HG02981 (cell line): ENCODE measurements at regions not wholly inside any gene's neighbourhood (a gene's known extent, or its start where the extent isn't known, plus 50 kb on each side); places are given as distances from the start of the nearest gene placed in this dataset.
"Not testable (repeated sequence)": the region's sequence is repeated elsewhere in the genome, so short reads cannot be mapped to it uniquely, and the experiment has no call there.

ENCODE experiments used
- ATAC-seq: cut with Tn5 transposase; IDR thresholded peaks from one replicate; pipeline ENCODE4 v1.9.1; 2021; ENCODE audit warnings: mild to moderate bottlenecking, moderate library complexity; ENCODE audit not compliant: unreplicated experiment

GRCh38 chr3:19825193-19825592 lies 108.8 kb downstream of the EFHB start:
- ATAC-seq, result no peak

GRCh38 chr3:19822805-19823204 lies 111.2 kb downstream of the EFHB start:
- no peak for ATAC-seq

GRCh38 chr3:19816631-19817030 lies 117.4 kb downstream of the EFHB start:
- no peak for ATAC-seq

- ATAC-seq, result no peak
Measured at GRCh38 chr3:19815805-19816204, 118.2 kb downstream of the EFHB start.

GRCh38 chr3:19813743-19814142 lies 120.3 kb downstream of the EFHB start:
- ATAC-seq, result not testable (repeated sequence)

GRCh38 chr3:19811689-19812088 lies 122.3 kb downstream of the EFHB start:
- ATAC-seq, result no peak

- no peak for ATAC-seq
Measured at GRCh38 chr3:19808834-19809233, 125.2 kb downstream of the EFHB start.

- ATAC-seq, result no peak
Measured at GRCh38 chr3:19799887-19800286, 134.1 kb downstream of the EFHB start.

GRCh38 chr3:19799115-19799514 lies 134.9 kb downstream of the EFHB start:
- ATAC-seq, result no peak

- no peak for ATAC-seq
Measured at GRCh38 chr3:19798324-19798723, 135.7 kb downstream of the EFHB start.

- no peak for ATAC-seq
Measured at GRCh38 chr3:19792388-19792787, 141.6 kb downstream of the EFHB start.

- no peak for ATAC-seq
Measured at GRCh38 chr3:19775765-19776164, 158.3 kb downstream of the EFHB start.

GRCh38 chr3:19769694-19770093 lies 164.3 kb downstream of the EFHB start:
- ATAC-seq, result peak; percentile 77

- no peak for ATAC-seq
Measured at GRCh38 chr3:19765954-19766353, 168.1 kb downstream of the EFHB start.

GRCh38 chr3:19757773-19758172 lies 176.2 kb downstream of the EFHB start:
- ATAC-seq, result no peak

- ATAC-seq, result no peak
Measured at GRCh38 chr3:19749448-19750017, 184.5 kb downstream of the EFHB start.

- no peak for ATAC-seq
Measured at GRCh38 chr3:19748782-19749447, 185.1 kb downstream of the EFHB start.

- no peak for ATAC-seq
Measured at GRCh38 chr3:19744047-19744446, 190.0 kb downstream of the EFHB start.

GRCh38 chr3:19742935-19743334 lies 191.1 kb downstream of the EFHB start:
- ATAC-seq, result no peak

GRCh38 chr3:19739504-19739903 lies 194.5 kb downstream of the EFHB start:
- ATAC-seq, result no peak

- no peak for ATAC-seq
Measured at GRCh38 chr3:19738846-19739245, 195.2 kb downstream of the EFHB start.

- no peak for ATAC-seq
Measured at GRCh38 chr3:19735111-19735510, 198.9 kb downstream of the EFHB start.

- ATAC-seq, result no peak
Measured at GRCh38 chr3:19734453-19734852, 199.6 kb downstream of the EFHB start.
